Kidney epithelial cell (primary cell): ENCODE measurements at regions not wholly inside any gene's neighbourhood (a gene's known extent, or its start where the extent isn't known, plus 50 kb on each side); places are given as distances from the start of the nearest gene placed in this dataset.

Experiments
- DNase-seq: peaks from one replicate; pipeline ENCODE4 v3.0.0-alpha.2; 2010; ENCODE audit warnings: low read depth
- H3K27me3 ChIP-seq: 2 replicates; pipeline ENCODE4 v1.6.0; 2011; ENCODE audit warnings: low read length; ENCODE audit not compliant: control insufficient read depth, insufficient read depth
- H3K36me3 ChIP-seq: 2 replicates; pipeline ENCODE4 v1.5.1; 2011; ENCODE audit warnings: low read length; ENCODE audit not compliant: control insufficient read depth, insufficient read depth
- H3K4me3 ChIP-seq: 2 replicates; pipeline ENCODE4 v1.5.1; 2011; ENCODE audit warnings: low read depth, mild to moderate bottlenecking, control low read depth, low read length
- TF ChIP-seq, protein P1 (sequence below): IDR thresholded peaks from 2 replicates; pipeline ENCODE4 v1.5.1; 2011; ENCODE audit warnings: mild to moderate bottlenecking, moderate library complexity, low read length, control low read depth, inconsistent platforms; ENCODE audit not compliant: insufficient read depth, poor library complexity, severe bottlenecking

DNA sequence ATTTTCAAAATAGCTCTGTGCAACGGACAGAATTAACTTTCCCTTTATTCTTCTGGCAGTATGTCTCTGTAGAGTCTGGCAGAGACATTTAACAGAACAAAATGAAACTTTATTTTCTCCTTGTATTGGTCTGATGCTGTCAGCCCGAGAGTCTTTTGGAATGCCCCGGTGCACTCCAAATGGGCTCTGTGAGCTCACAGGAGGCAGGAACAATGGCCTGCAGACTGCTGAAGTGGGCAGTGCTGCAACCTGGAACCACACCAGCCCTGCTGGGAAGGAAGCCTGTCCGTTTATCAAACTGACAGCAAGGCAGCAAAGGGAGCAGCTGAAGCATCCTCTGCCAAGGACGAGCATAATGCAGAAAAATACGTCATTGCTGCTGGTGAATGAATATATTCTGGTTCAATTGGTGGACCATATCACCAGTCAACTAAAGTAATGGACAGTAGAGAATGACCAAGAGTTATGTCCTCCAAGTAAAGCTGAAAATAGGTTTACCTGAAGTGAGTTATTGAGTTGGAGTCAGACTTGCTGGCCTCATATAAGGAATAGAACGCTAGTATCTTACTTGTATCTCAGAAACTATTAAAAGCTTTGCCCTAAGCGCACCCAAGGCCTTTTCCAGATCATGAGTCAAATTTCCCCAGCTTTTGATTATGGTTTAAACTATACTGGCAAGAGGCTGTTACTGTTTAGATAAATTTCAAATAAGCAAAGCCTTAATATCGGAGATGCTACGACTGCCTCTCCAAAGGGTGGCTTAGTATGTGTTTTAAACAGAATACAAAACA lies 207.6 kb upstream of the TANK start:
- TF ChIP-seq, protein P1, sequence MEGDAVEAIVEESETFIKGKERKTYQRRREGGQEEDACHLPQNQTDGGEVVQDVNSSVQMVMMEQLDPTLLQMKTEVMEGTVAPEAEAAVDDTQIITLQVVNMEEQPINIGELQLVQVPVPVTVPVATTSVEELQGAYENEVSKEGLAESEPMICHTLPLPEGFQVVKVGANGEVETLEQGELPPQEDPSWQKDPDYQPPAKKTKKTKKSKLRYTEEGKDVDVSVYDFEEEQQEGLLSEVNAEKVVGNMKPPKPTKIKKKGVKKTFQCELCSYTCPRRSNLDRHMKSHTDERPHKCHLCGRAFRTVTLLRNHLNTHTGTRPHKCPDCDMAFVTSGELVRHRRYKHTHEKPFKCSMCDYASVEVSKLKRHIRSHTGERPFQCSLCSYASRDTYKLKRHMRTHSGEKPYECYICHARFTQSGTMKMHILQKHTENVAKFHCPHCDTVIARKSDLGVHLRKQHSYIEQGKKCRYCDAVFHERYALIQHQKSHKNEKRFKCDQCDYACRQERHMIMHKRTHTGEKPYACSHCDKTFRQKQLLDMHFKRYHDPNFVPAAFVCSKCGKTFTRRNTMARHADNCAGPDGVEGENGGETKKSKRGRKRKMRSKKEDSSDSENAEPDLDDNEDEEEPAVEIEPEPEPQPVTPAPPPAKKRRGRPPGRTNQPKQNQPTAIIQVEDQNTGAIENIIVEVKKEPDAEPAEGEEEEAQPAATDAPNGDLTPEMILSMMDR = no peak
- no peak overlapping the region for H3K4me3 ChIP-seq
- no peak for DNase-seq
- no peaks in the 10 kb centered on the region for H3K36me3 ChIP-seq
- H3K27me3 ChIP-seq = no peaks in the 10 kb centered on the region

DNA sequence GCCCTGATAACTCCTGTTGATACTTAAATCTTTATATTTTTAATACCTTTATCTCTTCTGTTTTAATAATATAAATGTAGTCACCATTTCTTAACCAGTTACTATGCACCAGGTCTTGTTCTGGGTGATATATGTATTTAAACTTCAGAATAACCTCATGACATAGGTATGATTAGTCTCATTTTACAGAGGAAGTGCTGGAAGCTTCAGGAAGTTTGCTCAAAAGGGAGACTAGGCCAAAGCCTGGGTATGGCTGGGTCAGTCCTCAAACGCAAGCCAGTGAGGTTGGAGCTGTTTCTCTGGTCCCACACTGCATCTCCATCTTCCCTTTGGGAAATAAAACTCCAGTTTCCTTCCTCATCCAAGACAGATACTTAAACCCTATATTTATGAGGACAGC lies 204.7 kb upstream of the TANK start:
- H3K27me3 ChIP-seq = no peaks in the 10 kb centered on the region
- TF ChIP-seq, protein P1 = no peak
- no peak overlapping the region for H3K4me3 ChIP-seq
- H3K36me3 ChIP-seq = no peaks in the 10 kb centered on the region
- no peak for DNase-seq

DNA sequence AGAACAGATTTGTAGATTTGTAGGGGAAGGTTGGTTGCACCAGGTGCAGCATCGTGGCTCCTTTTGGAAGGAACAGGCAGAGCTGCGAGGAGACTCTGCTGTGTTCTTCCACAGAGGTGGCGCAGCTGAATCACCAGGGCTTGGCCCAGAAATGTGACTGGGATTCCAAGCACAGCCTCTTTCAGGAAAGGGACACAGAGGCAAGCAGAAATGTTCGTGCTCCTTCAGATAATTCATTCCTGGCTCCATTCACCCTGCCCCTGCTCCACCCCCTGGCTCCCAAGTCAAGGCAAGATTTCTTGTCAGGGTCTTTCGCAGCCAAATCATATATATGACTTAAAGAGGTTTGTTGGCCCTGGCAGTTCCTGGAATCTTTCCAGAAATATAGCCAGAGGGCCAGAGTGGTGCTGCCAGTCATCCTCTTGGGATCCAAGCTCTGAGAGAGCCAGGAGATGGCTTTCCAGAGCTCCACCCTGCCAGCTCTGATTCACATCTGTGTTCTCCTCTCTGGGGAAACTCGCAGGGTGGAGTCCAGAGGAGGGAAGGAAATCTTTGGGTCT lies 203.9 kb upstream of the TANK start:
- no peak for DNase-seq
- no peaks in the 10 kb centered on the region for H3K27me3 ChIP-seq
- TF ChIP-seq, protein P1 = no peak

DNA sequence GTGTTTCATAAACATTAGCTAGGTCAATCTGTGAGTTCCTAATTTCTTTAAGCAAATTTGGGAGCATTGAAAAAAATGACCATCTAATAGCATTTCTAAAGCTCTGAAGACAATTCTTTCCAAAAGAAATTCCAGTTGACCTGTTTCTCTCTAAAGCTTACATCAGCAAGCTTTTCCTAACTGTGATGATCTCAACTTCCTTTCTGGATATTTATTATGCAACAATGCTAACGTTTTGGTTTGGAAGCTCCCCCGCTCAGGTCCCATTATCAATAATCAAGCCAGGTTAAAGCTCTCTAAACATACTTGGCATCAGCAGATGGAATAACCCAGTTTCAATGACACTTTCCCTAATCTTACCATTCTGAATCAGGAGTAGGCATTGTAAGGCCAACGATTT lies 196.3 kb upstream of the TANK start:
- H3K27me3 ChIP-seq = no peaks in the 10 kb centered on the region
- H3K4me3 ChIP-seq = no peak overlapping the region
- no peak for DNase-seq
- TF ChIP-seq, protein P1 = no peak
- no peaks in the 10 kb centered on the region for H3K36me3 ChIP-seq

More for the DNA sequence above, 203.9 kb upstream of the TANK start:
- Histone ChIP-seq H3K36me3 (no peaks in the 10 kb centered on the region), H3K4me3 (no peak overlapping the region)

DNA sequence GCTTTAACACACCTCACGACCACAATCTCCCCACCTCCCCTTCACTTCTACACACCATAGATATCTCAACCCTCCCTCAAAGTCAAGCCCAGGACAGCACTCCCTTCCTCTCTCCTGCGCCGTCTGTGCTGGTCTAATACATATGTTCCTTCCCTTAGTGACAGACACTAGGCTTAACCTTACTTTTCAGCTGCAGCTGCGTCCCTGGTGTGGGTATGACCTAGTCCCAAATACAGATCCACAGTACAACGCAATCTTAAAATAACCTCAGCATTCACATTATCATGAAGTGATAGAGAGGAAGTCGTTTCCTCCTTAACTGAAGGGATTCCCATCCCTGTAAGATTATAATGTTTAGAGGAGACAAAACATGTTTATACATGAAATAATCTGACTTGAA lies 192.7 kb upstream of the TANK start:
- Histone ChIP-seq H3K4me3 (no peak overlapping the region), H3K36me3 (no peaks in the 10 kb centered on the region), H3K27me3 (no peaks in the 10 kb centered on the region)
- no peak for DNase-seq
- TF ChIP-seq, protein P1 = no peak
